Right cardiac atrium (tissue), 5 donors: ENCODE measurements at regions not wholly inside any gene's neighbourhood (a gene's known extent, or its start where the extent isn't known, plus 50 kb on each side); places are given as distances from the start of the nearest gene placed in this dataset.
"Not testable (repeated sequence)": the region's sequence is repeated elsewhere in the genome, so short reads cannot be mapped to it uniquely, and the experiment has no call there.

Source experiments
- ATAC-seq, 2 donors: fragments of 200-7000 bp; cut with Tn5 transposase; one replicate each; pipeline versions ENCODE4 v1.8.0 to v1.9.1; 2020; ENCODE audit warnings: moderate library complexity in 2 of 2, mild to moderate bottlenecking in 1 of 2
- DNase-seq, 3 donors: peaks; one replicate each; pipeline ENCODE4 v3.0.0-alpha.2; 2020
- H3K27ac ChIP-seq: one replicate; pipeline ENCODE4 v1.5.1; 2013; ENCODE audit warnings: mild to moderate bottlenecking, low read length, control low read depth, moderate library complexity
- H3K27me3 ChIP-seq: one replicate; pipeline ENCODE4 v1.6.1; 2013; ENCODE audit not compliant: control insufficient read depth, insufficient read depth
- H3K4me1 ChIP-seq: one replicate; pipeline ENCODE4 v1.6.1; 2013; ENCODE audit warnings: low read length; ENCODE audit not compliant: control insufficient read depth, insufficient read depth
- H3K4me3 ChIP-seq: one replicate; pipeline ENCODE4 v1.5.1; 2013; ENCODE audit warnings: low read length, control low read depth
- H3K9me3 ChIP-seq: one replicate; pipeline ENCODE4 v1.6.1; 2013; ENCODE audit warnings: low read length; ENCODE audit not compliant: control insufficient read depth
- WGBS: extraction: QIAGEN DNeasy Blood & Tissue Kit; methylation state at CpG from one replicate; pipeline ENCODE4 v1.1.7; 2013; 5-methylcytosine and 5-hydroxymethylcytosine counted together
- intact Hi-C, 4 donors: fragments of 100-400 bp; cut with DNase I; formaldehyde crosslinking; loops; one replicate each; pipeline versions ENCODE4 v1.11.0 to v1.14.0; 2022 to 2023
- donor health status: healthy with polysubstance abuse.
- donor health status: DM: no; HTN: yes; CAD: no.
- donor health status: DM: no; HTN: no; CAD: no.
- donor health status: DM: no; HTN: yes; CAD: no; lungs with severe emphysema.
- donor health status: DM: yes; HTN: yes; CAD: no.

DNA sequence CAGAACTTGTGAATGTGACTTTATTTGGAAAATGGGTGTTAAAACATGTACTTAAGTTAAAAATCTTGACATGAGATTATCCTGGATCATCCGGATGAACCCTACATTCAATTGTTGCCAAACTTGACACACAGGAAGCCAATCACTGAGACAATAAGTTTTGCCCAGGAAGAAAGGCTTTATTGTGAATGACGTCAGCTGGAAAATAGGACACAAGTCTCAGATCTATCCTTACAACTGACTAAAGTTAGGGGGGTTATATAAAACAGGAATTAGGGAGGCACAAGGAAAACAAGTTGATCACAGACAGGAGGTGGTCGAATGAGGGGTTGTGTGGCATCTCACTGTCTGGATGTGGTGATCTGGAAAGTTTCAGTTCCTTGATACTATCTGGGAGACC lies 126.9 kb downstream of the TTC8 start:
- Histone ChIP-seq H3K9me3 (peaks cover 2% of the 10 kb centered on the region), H3K4me3 (no peak overlapping the region), H3K27me3 (no peaks in the 10 kb centered on the region), H3K4me1 (no peaks in the 10 kb centered on the region), H3K27ac (no peak overlapping the region)
- intact Hi-C loops = no loop called here
- DNase-seq = no peak
- ATAC-seq = no peak
- WGBS = 66% methylated on average over 3 of the region's 3 CpGs

DNA sequence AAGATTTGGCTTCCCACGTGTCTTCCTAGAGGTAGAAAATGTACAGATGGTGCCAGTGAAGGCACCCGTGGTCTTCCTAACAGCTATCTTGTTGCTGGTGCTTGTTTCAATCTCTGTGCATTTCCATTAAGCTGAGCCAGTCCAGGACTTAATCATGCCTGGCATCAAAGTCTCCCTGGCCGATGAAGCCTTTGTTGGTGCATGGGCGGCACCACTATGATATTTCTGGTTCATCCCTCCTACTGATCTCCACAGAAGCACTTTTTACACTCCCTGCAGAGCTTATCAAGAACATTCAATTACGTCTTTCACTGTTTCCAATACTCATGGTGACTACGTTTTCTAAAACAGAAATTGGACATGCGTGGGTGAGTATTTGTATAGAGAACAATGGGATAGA lies 128.4 kb downstream of the TTC8 start:
- H3K27me3 ChIP-seq = no peaks in the 10 kb centered on the region
- H3K9me3 ChIP-seq = peaks cover 2% of the 10 kb centered on the region
- no peak overlapping the region for H3K27ac ChIP-seq
- H3K4me1 ChIP-seq = no peaks in the 10 kb centered on the region
- no peak overlapping the region for H3K4me3 ChIP-seq
- intact Hi-C loops = no loop called here
- ATAC-seq = no peak
- WGBS = 77% methylated on average over 7 of the region's 7 CpGs
- DNase-seq = no peak

DNA sequence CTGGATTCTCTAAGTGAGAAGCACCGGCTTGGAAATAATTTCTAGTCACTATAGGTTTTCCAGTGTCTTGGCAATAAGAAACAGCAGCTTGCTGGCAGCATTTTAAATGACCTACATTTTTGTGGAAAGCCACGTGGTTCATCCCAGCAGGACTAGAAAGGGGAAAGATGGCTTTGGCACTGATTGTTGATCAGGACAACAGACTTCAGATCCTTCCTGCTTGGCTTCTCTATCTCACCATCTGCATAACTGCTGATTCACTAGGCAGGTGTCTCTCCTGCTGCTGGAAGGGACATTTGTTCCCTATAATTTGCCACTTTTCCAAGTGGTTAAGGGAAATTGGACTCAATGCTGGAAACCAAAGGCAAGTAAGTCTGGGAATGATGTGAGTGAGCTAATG lies 131.0 kb downstream of the TTC8 start:
- intact Hi-C loops = no loop called here
- H3K27ac ChIP-seq = no peak overlapping the region
- no peaks in the 10 kb centered on the region for H3K4me1 ChIP-seq
- ATAC-seq = no peak
- 41% methylated on average over 2 of the region's 2 CpGs for WGBS
- H3K9me3 ChIP-seq = peaks cover 2% of the 10 kb centered on the region
- H3K4me3 ChIP-seq = no peak overlapping the region
- H3K27me3 ChIP-seq = no peaks in the 10 kb centered on the region
- DNase-seq = no peak

DNA sequence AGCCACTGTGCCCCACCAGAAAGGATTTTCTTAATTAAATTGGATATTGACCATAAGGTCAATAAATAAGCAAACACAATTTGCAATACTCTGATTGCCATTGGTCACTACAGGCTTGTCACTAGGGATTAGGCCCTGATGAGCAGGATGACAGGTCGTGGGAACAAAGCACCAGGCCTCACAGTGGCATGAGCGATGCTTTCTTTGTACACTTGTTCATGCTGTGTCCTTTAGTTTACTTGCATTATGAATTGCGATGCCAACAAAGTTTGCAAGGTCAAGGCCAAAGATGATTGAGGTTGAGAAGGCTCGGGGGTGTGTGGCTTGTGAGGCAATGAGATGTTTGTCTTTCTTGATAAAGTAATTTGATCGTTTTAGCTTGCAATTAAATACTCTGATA lies 136.0 kb downstream of the TTC8 start:
- Histone ChIP-seq H3K27ac (no peak overlapping the region), H3K4me1 (no peaks in the 10 kb centered on the region), H3K27me3 (peaks cover 2% of the 10 kb centered on the region), H3K9me3 (no peaks in the 10 kb centered on the region), H3K4me3 (no peak overlapping the region)
- DNase-seq (no peak), ATAC-seq (no peak)
- 74% methylated on average over 5 of the region's 5 CpGs for WGBS
- intact Hi-C loops = no loop called here

DNA sequence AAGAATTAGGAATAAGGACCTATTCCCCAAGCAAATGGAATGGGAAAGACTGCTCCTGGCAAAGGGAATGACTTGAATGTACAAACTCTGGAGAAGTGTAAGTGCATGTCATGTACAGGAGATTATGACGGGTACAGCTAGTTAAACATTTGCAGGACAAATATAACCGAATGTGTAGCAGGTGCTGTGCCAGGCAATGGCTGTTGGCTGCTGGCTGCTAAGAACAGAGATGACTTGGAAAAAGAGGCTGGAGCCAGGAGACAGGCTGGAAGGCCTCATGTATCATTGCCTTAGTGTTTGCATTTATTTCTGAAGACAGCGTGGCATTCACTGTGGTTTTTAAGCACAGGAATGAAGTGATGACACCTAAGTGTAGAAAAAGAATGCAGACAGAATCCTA lies 136.8 kb downstream of the TTC8 start:
- H3K9me3 ChIP-seq = no peaks in the 10 kb centered on the region
- H3K27me3 ChIP-seq = peaks cover 2% of the 10 kb centered on the region
- intact Hi-C loops = no loop called here
- no peak overlapping the region for H3K4me3 ChIP-seq
- DNase-seq (no peak), ATAC-seq (no peak)
- 55% methylated on average over 3 of the region's 3 CpGs for WGBS
- no peak overlapping the region for H3K27ac ChIP-seq
- H3K4me1 ChIP-seq = no peaks in the 10 kb centered on the region

DNA sequence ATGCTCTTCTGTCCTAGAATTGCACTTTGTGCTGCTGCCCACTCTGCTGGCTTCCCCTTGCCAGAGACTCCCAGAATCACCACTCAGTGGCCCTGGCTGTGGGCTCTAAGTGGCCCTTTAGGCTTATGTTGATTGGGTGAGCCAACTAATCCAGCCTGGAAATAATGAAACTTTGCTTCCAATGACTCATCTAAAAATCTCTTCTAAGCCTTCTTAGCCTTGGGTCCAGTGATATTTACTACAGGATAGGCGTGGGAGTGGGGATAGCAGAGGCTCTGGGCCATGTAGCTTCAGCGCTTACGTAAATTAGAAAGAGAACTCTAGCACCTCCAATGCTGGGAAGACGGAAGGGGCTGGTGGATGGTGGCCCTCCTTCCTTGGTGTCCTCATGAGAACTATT lies 137.9 kb downstream of the TTC8 start:
- H3K4me3 ChIP-seq = no peak overlapping the region
- 86% methylated on average over 4 of the region's 4 CpGs for WGBS
- H3K4me1 ChIP-seq = no peaks in the 10 kb centered on the region
- DNase-seq = no peak
- H3K27me3 ChIP-seq = peaks cover 2% of the 10 kb centered on the region
- intact Hi-C loops = no loop called here
- no peaks in the 10 kb centered on the region for H3K9me3 ChIP-seq
- no peak for ATAC-seq
- H3K27ac ChIP-seq = no peak overlapping the region

DNA sequence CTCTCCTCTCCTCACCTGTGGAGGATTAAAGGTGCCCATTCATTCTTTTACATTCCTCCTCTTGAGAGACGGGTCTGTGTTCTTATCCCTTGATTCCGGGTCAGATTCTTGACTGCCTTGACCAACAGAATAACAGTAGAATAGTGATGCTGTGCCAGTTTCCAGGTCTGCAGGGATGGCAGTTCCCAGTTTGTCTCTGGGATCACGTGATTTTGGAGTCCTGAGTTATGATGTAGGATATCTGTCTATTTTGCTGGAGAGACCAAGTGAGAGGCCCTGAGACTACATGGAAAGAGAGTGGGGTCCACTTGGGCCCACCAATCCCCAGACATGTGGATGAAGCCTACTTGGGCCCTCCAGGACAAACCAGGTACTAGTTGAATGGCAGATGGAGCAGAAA lies 142.8 kb downstream of the TTC8 start:
- no peaks in the 10 kb centered on the region for H3K4me1 ChIP-seq
- H3K4me3 ChIP-seq = no peak overlapping the region
- H3K27ac ChIP-seq = no peak overlapping the region
- peaks cover 2% of the 10 kb centered on the region for H3K27me3 ChIP-seq
- WGBS = 75% methylated on average over 3 of the region's 3 CpGs
- DNase-seq = no peak
- intact Hi-C loops = no loop called here
- ATAC-seq = no peak
- H3K9me3 ChIP-seq = no peaks in the 10 kb centered on the region

DNA sequence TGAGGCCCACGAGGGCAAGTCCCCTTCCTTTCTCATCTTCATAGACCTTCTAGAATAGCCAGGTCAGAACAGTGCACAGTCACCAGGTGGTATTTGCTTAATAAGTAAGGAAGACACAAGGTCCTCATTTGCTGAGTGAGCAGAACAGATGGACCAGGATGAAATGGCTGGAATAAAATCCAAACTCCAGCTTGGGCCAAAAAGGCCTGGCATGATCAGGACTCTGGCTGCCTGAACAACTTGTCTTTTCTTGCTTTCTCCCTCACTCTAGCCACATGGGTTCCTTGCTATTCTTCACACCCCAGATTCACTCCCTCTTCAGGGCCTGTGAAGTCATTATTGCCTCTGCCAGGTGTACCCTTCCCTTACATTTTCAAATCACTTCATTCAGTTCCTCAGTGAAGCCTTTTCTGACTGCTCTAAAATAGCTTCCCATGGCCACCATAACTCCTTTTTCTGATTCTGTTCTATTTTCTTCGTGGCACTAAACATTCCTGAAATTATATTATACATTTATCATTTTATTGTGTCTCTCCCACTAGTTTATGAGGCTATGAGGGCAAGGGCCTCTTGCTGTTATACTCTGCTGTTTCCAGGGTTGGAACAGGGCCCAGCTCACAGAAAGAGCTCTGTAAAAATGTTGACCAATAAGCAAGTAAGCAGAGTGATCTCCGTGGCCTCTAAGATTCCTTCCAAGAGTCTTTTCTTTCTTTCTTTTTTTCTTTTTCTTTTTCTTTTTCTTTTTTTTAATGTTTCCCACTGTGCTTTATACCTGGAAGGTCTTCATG lies 150.8 kb downstream of the TTC8 start:
- Histone ChIP-seq H3K9me3 (no peaks in the 10 kb centered on the region), H3K4me1 (no peaks in the 10 kb centered on the region), H3K4me3 (no peak overlapping the region), H3K27ac (no peak overlapping the region), H3K27me3 (no peaks in the 10 kb centered on the region)
- DNase-seq (no peak), ATAC-seq (no peak)
- intact Hi-C loops = no loop called here
- 42% methylated on average over 3 of the region's 3 CpGs for WGBS

DNA sequence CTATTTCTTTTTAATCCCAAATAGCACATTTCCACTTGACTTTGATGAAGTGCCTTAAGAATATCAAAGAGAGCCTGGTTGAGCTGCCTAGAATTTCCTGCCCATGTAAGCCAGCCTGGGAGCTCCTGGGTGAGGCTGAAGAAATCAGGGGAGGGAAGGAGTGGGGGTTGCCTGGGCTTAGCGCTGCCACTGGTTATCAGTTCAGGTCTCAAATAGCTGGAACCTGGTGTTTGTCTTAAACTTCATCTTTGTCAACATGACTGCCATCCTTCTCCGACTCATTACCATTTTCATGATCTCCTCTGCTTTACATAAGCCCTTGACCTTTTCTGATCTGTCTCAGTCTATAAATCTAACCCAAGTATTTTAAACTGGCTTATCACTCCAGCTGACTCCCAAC lies 151.5 kb downstream of the TTC8 start:
- DNase-seq (no peak), ATAC-seq (no peak)
- no peak overlapping the region for H3K4me3 ChIP-seq
- no peaks in the 10 kb centered on the region for H3K4me1 ChIP-seq
- intact Hi-C loops = no loop called here
- H3K27me3 ChIP-seq = no peaks in the 10 kb centered on the region
- no peaks in the 10 kb centered on the region for H3K9me3 ChIP-seq
- 41% methylated on average over 2 of the region's 2 CpGs for WGBS
- no peak overlapping the region for H3K27ac ChIP-seq

DNA sequence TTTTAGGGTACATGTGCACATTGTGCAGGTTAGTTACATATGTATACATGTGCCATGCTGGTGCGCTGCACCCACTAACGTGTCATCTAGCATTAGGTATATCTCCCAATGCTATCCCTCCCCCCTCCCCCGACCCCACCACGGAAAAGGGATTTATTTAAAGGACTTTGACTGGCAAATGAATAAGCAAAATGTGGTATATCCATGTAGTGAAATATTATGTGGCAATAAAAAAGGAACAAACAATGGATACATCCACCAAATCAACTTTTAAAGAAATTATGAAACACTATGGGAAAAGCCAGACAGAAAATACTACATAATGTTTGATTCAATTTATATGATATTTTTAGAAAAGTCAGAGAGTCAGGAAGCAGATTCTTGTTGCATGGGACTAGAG lies 156.5 kb downstream of the TTC8 start:
- H3K27ac ChIP-seq, H3K4me3 ChIP-seq, DNase-seq, intact Hi-C loops, ATAC-seq, H3K9me3 ChIP-seq, H3K4me1 ChIP-seq, H3K27me3 ChIP-seq: not testable (repeated sequence)
- 53% methylated on average over 3 of the region's 4 CpGs for whole genome bisulfite sequencing

DNA sequence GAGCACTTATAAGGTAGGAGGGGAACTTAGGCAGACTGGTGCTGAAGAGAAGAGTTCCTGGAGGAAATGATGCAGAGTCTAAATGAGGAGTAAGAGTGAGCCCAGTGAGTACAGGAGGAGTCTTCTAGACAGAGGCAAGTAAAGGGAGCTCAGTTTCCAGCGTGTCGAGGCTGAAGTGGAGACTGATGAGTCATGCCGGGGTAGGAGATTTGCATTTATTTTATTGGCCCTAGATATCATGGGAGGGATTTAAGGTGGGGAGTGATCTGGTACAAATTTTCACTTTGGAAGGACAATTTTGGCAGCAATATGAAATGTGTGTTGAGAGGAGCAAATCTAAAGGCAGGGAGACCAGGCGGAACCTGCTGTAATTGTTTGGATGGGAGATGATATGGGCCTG lies 157.5 kb downstream of the TTC8 start:
- Histone ChIP-seq H3K27ac (no peak overlapping the region), H3K4me1 (no peaks in the 10 kb centered on the region), H3K9me3 (no peaks in the 10 kb centered on the region), H3K4me3 (no peak overlapping the region), H3K27me3 (no peaks in the 10 kb centered on the region)
- intact Hi-C loops = no loop called here
- WGBS = 95% methylated on average over 4 of the region's 4 CpGs
- ATAC-seq = no peak
- no peak for DNase-seq

DNA sequence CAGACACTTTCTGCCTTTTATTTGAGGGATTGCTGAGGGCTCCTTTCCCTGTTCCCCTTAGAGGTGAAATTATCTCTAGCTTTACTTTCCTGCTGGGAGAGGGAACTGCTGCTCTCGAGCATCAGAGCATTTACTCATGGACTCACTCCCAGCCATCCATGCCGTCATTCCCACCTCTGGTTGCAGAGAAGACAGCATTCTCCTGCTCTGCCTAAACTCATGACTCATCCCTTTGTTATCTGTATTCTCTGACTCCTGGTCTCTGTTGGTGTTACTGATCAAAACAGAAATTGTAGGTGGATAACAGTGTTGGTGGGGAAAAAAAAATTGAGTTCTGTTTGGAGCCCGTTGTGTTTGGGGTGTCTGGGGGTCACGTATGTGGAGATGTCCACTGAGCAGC lies 159.3 kb downstream of the TTC8 start:
- peaks cover 2% of the 10 kb centered on the region for H3K9me3 ChIP-seq
- no peaks in the 10 kb centered on the region for H3K4me1 ChIP-seq
- H3K27me3 ChIP-seq = no peaks in the 10 kb centered on the region
- ATAC-seq = no peak
- no peak for DNase-seq
- no peak overlapping the region for H3K4me3 ChIP-seq
- no peak overlapping the region for H3K27ac ChIP-seq
- WGBS = 43% methylated on average over 4 of the region's 4 CpGs
- intact Hi-C loops = no loop called here
